ENCODE measurements at regions not wholly inside any gene's neighbourhood (a gene's known extent, or its start where the extent isn't known, plus 50 kb on each side); places are given as distances from the start of the nearest gene placed in this dataset.

GRCh38 chr11:115092516-115092915 lies 411.7 kb downstream of the CADM1 start:
- no peaks in the 10 kb centered on the region for H3K4me1 Mint-ChIP-seq (ENCODE audit: low read depth, unreplicated experiment)
- intact Hi-C loops (cut with micrococcal nuclease; ENCODE audit: unreplicated experiment) = no loop called here
- BruUV-seq (replicated peaks) = no TSS peak
- no peak overlapping the region for H3K27ac Mint-ChIP-seq (ENCODE audit: unreplicated experiment)
- H3K4me3 Mint-ChIP-seq (ENCODE audit: low read depth, unreplicated experiment) = no peak overlapping the region
- peaks cover 6% of the 10 kb centered on the region for H3K9me3 Mint-ChIP-seq (ENCODE audit: low read depth, unreplicated experiment)
- DNase-seq = no peak
- CTCF ChIA-PET = no interaction called here
- no peak for TF ChIP-seq CTCF (IDR thresholded peaks at IDR 0.05; ENCODE audit: unreplicated experiment)
- no peaks in the 10 kb centered on the region for H3K27me3 Mint-ChIP-seq (ENCODE audit: unreplicated experiment)
- no peaks in the 10 kb centered on the region for H3K36me3 Mint-ChIP-seq (ENCODE audit: insufficient read depth, unreplicated experiment)

- Mint-ChIP-seq H3K36me3 (ENCODE audit: insufficient read depth, unreplicated experiment) (no peaks in the 10 kb centered on the region), H3K4me3 (ENCODE audit: low read depth, unreplicated experiment) (no peak overlapping the region), H3K9me3 (ENCODE audit: low read depth, unreplicated experiment) (peaks cover 11% of the 10 kb centered on the region), H3K4me1 (ENCODE audit: low read depth, unreplicated experiment) (no peaks in the 10 kb centered on the region), H3K27ac (ENCODE audit: unreplicated experiment) (no peak overlapping the region), H3K27me3 (ENCODE audit: unreplicated experiment) (no peaks in the 10 kb centered on the region)
- no peak for DNase-seq
- CTCF ChIA-PET = no interaction called here
- intact Hi-C loops (cut with micrococcal nuclease; ENCODE audit: unreplicated experiment) = no loop called here
- no TSS peak for BruUV-seq (replicated peaks)
- TF ChIP-seq CTCF (IDR thresholded peaks at IDR 0.05; ENCODE audit: unreplicated experiment) = no peak
These were observed 406.3 kb downstream of the CADM1 start for GRCh38 chr11:115097796-115098408.

- no peaks in the 10 kb centered on the region for H3K27me3 Mint-ChIP-seq (ENCODE audit: unreplicated experiment)
- no peak for TF ChIP-seq CTCF (IDR thresholded peaks at IDR 0.05; ENCODE audit: unreplicated experiment)
- no peak overlapping the region for H3K4me3 Mint-ChIP-seq (ENCODE audit: low read depth, unreplicated experiment)
- intact Hi-C loops (cut with micrococcal nuclease; ENCODE audit: unreplicated experiment) = no loop called here
- no peak overlapping the region for H3K27ac Mint-ChIP-seq (ENCODE audit: unreplicated experiment)
- DNase-seq = no peak
- no peaks in the 10 kb centered on the region for H3K36me3 Mint-ChIP-seq (ENCODE audit: insufficient read depth, unreplicated experiment)
- no peaks in the 10 kb centered on the region for H3K4me1 Mint-ChIP-seq (ENCODE audit: low read depth, unreplicated experiment)
- CTCF ChIA-PET = no interaction called here
- no TSS peak for BruUV-seq (replicated peaks)
- H3K9me3 Mint-ChIP-seq (ENCODE audit: low read depth, unreplicated experiment) = peaks cover 5% of the 10 kb centered on the region
These were observed 403.5 kb downstream of the CADM1 start for GRCh38 chr11:115100706-115101105.

GRCh38 chr11:115103921-115104320 lies 400.3 kb downstream of the CADM1 start:
- Mint-ChIP-seq H3K4me3 (ENCODE audit: low read depth, unreplicated experiment) (no peak overlapping the region), H3K36me3 (ENCODE audit: insufficient read depth, unreplicated experiment) (no peaks in the 10 kb centered on the region), H3K4me1 (ENCODE audit: low read depth, unreplicated experiment) (no peaks in the 10 kb centered on the region), H3K27ac (ENCODE audit: unreplicated experiment) (no peak overlapping the region), H3K27me3 (ENCODE audit: unreplicated experiment) (no peaks in the 10 kb centered on the region), H3K9me3 (ENCODE audit: low read depth, unreplicated experiment) (peaks cover 5% of the 10 kb centered on the region)
- no TSS peak for BruUV-seq (replicated peaks)
- CTCF ChIA-PET = no interaction called here
- TF ChIP-seq CTCF (IDR thresholded peaks at IDR 0.05; ENCODE audit: unreplicated experiment) = no peak
- DNase-seq = no peak
- intact Hi-C loops (cut with micrococcal nuclease; ENCODE audit: unreplicated experiment) = no loop called here
